ENCODE measurements at regions not wholly inside any gene's neighbourhood (a gene's known extent, or its start where the extent isn't known, plus 50 kb on each side); places are given as distances from the start of the nearest gene placed in this dataset.

GRCh38 chr6:4568138-4568537, 208.1 kb upstream of the CDYL start:
- no peak overlapping the region for H3K27ac Mint-ChIP-seq
- WGBS, 2 experiments (ENCODE audit: insufficient coverage in 1 of 2, insufficient read length in 1 of 2), result 93% methylated on average over 3 to 5 of the region's 5 CpGs

GRCh38 chr6:4567141-4567540, 209.1 kb upstream of the CDYL start:
- no peak overlapping the region for H3K4me3 ChIP-seq (ENCODE audit: low read length)
- no peak overlapping the region for H3K4me3 Mint-ChIP-seq
- no peaks in the 10 kb centered on the region for H3K36me3 Mint-ChIP-seq (ENCODE audit: low read depth)
- no peaks in the 10 kb centered on the region for H3K4me1 ChIP-seq (ENCODE audit: control insufficient read depth, insufficient read depth, low read length)
- H3K27me3 Mint-ChIP-seq (ENCODE audit: insufficient read depth), result no peaks in the 10 kb centered on the region
- WGBS, 2 experiments (ENCODE audit: insufficient coverage in 1 of 2, insufficient read length in 1 of 2), result 90 to 95% methylated on average over 2 of the region's 3 CpGs
- H3K9me3 ChIP-seq (ENCODE audit: control insufficient read depth, low read length), result peaks cover 13% of the 10 kb centered on the region
- peaks cover 12% of the 10 kb centered on the region for H3K9me3 Mint-ChIP-seq
- H3K27me3 ChIP-seq (ENCODE audit: control insufficient read depth, insufficient read depth, low read length, poor library complexity, severe bottlenecking), result no peaks in the 10 kb centered on the region
- H3K36me3 ChIP-seq (ENCODE audit: control insufficient read depth, insufficient read depth, low read length), result no peaks in the 10 kb centered on the region
- no peaks in the 10 kb centered on the region for H3K4me1 Mint-ChIP-seq
- no peak overlapping the region for H3K9ac ChIP-seq (ENCODE audit: extremely low read depth, low read length, poor library complexity, severe bottlenecking)
- DNase-seq, result no peak
- H3K27ac Mint-ChIP-seq, result no peak overlapping the region
- H3K27ac ChIP-seq (ENCODE audit: low read depth, low read length), result no peak overlapping the region
- no peak for TF ChIP-seq CTCF (conservative IDR thresholded peaks at IDR 0.05)

More at GRCh38 chr6:4568138-4568537, 208.1 kb upstream of the CDYL start:
- no peak overlapping the region for H3K9ac ChIP-seq (ENCODE audit: extremely low read depth, low read length, poor library complexity, severe bottlenecking)
- H3K36me3 ChIP-seq (ENCODE audit: control insufficient read depth, insufficient read depth, low read length), result no peaks in the 10 kb centered on the region
- H3K4me1 Mint-ChIP-seq, result no peaks in the 10 kb centered on the region
- H3K9me3 Mint-ChIP-seq, result peaks cover 12% of the 10 kb centered on the region
- H3K27me3 ChIP-seq (ENCODE audit: control insufficient read depth, insufficient read depth, low read length, poor library complexity, severe bottlenecking), result no peaks in the 10 kb centered on the region
- H3K4me3 ChIP-seq (ENCODE audit: low read length), result no peak overlapping the region
- no peak for TF ChIP-seq CTCF (conservative IDR thresholded peaks at IDR 0.05)
- H3K36me3 Mint-ChIP-seq (ENCODE audit: low read depth), result no peaks in the 10 kb centered on the region
- H3K27me3 Mint-ChIP-seq (ENCODE audit: insufficient read depth), result no peaks in the 10 kb centered on the region
- H3K9me3 ChIP-seq (ENCODE audit: control insufficient read depth, low read length), result peaks cover 13% of the 10 kb centered on the region
- DNase-seq, result no peak
- no peaks in the 10 kb centered on the region for H3K4me1 ChIP-seq (ENCODE audit: control insufficient read depth, insufficient read depth, low read length)
- no peak overlapping the region for H3K27ac ChIP-seq (ENCODE audit: low read depth, low read length)
- H3K4me3 Mint-ChIP-seq, result no peak overlapping the region

GRCh38 chr6:4565301-4566250, 210.6 kb upstream of the CDYL start:
- H3K9me3 Mint-ChIP-seq, result peaks cover 4% of the 10 kb centered on the region
- Histone ChIP-seq H3K4me1 (ENCODE audit: control insufficient read depth, insufficient read depth, low read length) (no peaks in the 10 kb centered on the region), H3K9me3 (ENCODE audit: control insufficient read depth, low read length) (peaks cover 2% of the 10 kb centered on the region), H3K9ac (ENCODE audit: extremely low read depth, low read length, poor library complexity, severe bottlenecking) (no peak overlapping the region), H3K36me3 (ENCODE audit: control insufficient read depth, insufficient read depth, low read length) (no peaks in the 10 kb centered on the region), H3K4me3 (ENCODE audit: low read length) (no peak overlapping the region), H3K27me3 (ENCODE audit: control insufficient read depth, insufficient read depth, low read length, poor library complexity, severe bottlenecking) (no peaks in the 10 kb centered on the region), H3K27ac (ENCODE audit: low read depth, low read length) (peak overlapping the region; percentile 6)
- H3K27me3 Mint-ChIP-seq (ENCODE audit: insufficient read depth), result no peaks in the 10 kb centered on the region
- no peak for DNase-seq
- no peak overlapping the region for H3K27ac Mint-ChIP-seq
- no peaks in the 10 kb centered on the region for H3K36me3 Mint-ChIP-seq (ENCODE audit: low read depth)
- no peak overlapping the region for H3K4me3 Mint-ChIP-seq
- no peaks in the 10 kb centered on the region for H3K4me1 Mint-ChIP-seq
- no peak for TF ChIP-seq CTCF (conservative IDR thresholded peaks at IDR 0.05)
- 95% methylated on average over 11 to 17 of the region's 17 CpGs for WGBS, 2 experiments (ENCODE audit: insufficient coverage in 1 of 2, insufficient read length in 1 of 2)

Data from endodermal cell (in vitro differentiated cells).